ENCODE measurements at regions not wholly inside any gene's neighbourhood (a gene's known extent, or its start where the extent isn't known, plus 50 kb on each side); places are given as distances from the start of the nearest gene placed in this dataset.

DNA sequence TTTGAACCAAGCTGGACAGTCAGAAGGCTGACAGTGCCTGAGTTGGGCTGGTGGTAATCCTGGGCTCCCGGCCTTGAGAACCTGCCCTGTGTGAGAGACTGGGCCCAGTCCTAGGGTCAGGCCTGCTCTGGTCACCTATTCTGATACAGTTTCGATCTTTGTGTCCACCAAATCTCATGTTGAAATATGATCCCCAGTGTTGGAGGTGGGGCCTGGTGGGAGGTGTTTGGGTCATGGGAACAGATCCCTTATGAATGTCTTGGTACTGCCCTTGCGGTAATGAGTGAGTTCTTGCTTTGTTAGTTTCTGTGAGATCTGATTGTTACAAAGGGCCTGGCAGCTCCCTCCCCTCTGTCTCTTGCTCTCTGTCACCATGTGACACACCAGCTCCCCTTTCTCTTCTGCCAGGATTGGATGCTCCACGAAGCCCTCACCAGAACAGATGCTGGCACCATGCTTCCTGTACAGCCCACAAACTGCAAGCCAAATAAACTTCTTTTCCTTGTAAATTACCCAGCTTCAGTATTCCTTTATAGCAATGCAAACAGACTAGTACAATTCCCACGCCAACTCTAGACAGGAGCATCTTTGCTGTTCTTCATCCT is 111.8 kb upstream of the ZNF438 start:
- TF ChIP-seq, protein P1, sequence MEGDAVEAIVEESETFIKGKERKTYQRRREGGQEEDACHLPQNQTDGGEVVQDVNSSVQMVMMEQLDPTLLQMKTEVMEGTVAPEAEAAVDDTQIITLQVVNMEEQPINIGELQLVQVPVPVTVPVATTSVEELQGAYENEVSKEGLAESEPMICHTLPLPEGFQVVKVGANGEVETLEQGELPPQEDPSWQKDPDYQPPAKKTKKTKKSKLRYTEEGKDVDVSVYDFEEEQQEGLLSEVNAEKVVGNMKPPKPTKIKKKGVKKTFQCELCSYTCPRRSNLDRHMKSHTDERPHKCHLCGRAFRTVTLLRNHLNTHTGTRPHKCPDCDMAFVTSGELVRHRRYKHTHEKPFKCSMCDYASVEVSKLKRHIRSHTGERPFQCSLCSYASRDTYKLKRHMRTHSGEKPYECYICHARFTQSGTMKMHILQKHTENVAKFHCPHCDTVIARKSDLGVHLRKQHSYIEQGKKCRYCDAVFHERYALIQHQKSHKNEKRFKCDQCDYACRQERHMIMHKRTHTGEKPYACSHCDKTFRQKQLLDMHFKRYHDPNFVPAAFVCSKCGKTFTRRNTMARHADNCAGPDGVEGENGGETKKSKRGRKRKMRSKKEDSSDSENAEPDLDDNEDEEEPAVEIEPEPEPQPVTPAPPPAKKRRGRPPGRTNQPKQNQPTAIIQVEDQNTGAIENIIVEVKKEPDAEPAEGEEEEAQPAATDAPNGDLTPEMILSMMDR (IDR thresholded peaks at IDR 0.05): no peak
- TF ChIP-seq EP300 (IDR thresholded peaks at IDR 0.05; ENCODE audit: borderline replicate concordance in 1 of 2, low read depth in 1 of 2, low read length in 1 of 2) (no peak), TAF1 (IDR thresholded peaks at IDR 0.05; ENCODE audit: borderline replicate concordance, low read depth, low read length) (no peak), POLR2AphosphoS5 (IDR thresholded peaks at IDR 0.05; ENCODE audit: low read depth, low read length) (no peak), EZH2phosphoT487 (IDR thresholded peaks at IDR 0.05; ENCODE audit: borderline replicate concordance, low read depth) (no peak), RCOR1 (IDR thresholded peaks at IDR 0.05; ENCODE audit: low read length) (no peak), RXRA (IDR thresholded peaks at IDR 0.05; ENCODE audit: borderline replicate concordance, low read depth) (no peak), CHD2 (IDR thresholded peaks at IDR 0.05; ENCODE audit: low read length, partially characterized antibody) (no peak), YY1 (IDR thresholded peaks at IDR 0.05; ENCODE audit: low read depth) (no peak), SMC3 (IDR thresholded peaks at IDR 0.05; ENCODE audit: low read depth, low read length) (no peak)
- TF ChIP-seq, protein P2, sequence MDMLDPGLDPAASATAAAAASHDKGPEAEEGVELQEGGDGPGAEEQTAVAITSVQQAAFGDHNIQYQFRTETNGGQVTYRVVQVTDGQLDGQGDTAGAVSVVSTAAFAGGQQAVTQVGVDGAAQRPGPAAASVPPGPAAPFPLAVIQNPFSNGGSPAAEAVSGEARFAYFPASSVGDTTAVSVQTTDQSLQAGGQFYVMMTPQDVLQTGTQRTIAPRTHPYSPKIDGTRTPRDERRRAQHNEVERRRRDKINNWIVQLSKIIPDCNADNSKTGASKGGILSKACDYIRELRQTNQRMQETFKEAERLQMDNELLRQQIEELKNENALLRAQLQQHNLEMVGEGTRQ (IDR thresholded peaks at IDR 0.05; ENCODE audit: borderline replicate concordance, low read depth, low read length): no peak
- TF ChIP-seq, protein P3, sequence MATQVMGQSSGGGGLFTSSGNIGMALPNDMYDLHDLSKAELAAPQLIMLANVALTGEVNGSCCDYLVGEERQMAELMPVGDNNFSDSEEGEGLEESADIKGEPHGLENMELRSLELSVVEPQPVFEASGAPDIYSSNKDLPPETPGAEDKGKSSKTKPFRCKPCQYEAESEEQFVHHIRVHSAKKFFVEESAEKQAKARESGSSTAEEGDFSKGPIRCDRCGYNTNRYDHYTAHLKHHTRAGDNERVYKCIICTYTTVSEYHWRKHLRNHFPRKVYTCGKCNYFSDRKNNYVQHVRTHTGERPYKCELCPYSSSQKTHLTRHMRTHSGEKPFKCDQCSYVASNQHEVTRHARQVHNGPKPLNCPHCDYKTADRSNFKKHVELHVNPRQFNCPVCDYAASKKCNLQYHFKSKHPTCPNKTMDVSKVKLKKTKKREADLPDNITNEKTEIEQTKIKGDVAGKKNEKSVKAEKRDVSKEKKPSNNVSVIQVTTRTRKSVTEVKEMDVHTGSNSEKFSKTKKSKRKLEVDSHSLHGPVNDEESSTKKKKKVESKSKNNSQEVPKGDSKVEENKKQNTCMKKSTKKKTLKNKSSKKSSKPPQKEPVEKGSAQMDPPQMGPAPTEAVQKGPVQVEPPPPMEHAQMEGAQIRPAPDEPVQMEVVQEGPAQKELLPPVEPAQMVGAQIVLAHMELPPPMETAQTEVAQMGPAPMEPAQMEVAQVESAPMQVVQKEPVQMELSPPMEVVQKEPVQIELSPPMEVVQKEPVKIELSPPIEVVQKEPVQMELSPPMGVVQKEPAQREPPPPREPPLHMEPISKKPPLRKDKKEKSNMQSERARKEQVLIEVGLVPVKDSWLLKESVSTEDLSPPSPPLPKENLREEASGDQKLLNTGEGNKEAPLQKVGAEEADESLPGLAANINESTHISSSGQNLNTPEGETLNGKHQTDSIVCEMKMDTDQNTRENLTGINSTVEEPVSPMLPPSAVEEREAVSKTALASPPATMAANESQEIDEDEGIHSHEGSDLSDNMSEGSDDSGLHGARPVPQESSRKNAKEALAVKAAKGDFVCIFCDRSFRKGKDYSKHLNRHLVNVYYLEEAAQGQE (IDR thresholded peaks at IDR 0.05; ENCODE audit: low read depth, low read length): no peak
- TF ChIP-seq, protein P4, sequence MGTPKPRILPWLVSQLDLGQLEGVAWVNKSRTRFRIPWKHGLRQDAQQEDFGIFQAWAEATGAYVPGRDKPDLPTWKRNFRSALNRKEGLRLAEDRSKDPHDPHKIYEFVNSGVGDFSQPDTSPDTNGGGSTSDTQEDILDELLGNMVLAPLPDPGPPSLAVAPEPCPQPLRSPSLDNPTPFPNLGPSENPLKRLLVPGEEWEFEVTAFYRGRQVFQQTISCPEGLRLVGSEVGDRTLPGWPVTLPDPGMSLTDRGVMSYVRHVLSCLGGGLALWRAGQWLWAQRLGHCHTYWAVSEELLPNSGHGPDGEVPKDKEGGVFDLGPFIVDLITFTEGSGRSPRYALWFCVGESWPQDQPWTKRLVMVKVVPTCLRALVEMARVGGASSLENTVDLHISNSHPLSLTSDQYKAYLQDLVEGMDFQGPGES (IDR thresholded peaks at IDR 0.05; ENCODE audit: low read depth, low read length): no peak
- TF ChIP-seq, protein P5, sequence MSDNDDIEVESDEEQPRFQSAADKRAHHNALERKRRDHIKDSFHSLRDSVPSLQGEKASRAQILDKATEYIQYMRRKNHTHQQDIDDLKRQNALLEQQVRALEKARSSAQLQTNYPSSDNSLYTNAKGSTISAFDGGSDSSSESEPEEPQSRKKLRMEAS (IDR thresholded peaks at IDR 0.05; ENCODE audit: low read depth): no peak
